BLaER1 treated with 17β-estradiol and CSF1 and Interleukin-3, amounts not matched to agents 10 nM and 100 nM (cell line): ENCODE measurements at regions not wholly inside any gene's neighbourhood (a gene's known extent, or its start where the extent isn't known, plus 50 kb on each side); places are given as distances from the start of the nearest gene placed in this dataset.

Experiments used
- H3K27ac ChIP-seq, 11 experiments: shearing (Covaris generic); formaldehyde crosslinking; 2 replicates each; pipeline ENCODE4 v1.8.1; 2022
- H3K27me3 ChIP-seq, 11 experiments: shearing (Covaris generic); formaldehyde crosslinking; 2 replicates each; pipeline ENCODE4 v1.8.1; 2022
- H3K36me3 ChIP-seq, 11 experiments: shearing (Covaris generic); formaldehyde crosslinking; 2 replicates each; pipeline ENCODE4 v1.8.1; 2022
- H3K4me1 ChIP-seq, 10 experiments: shearing (Covaris generic); formaldehyde crosslinking; 2 replicates each; pipeline ENCODE4 v1.8.1; 2022
- H3K4me2 ChIP-seq, 11 experiments: shearing (Covaris generic); formaldehyde crosslinking; 2 replicates each; pipeline ENCODE4 v1.8.1; 2022
- H3K4me3 ChIP-seq, 10 experiments: shearing (Covaris generic); formaldehyde crosslinking; 2 replicates each; pipeline ENCODE4 v1.8.1; 2022
- H3K9ac ChIP-seq, 11 experiments: shearing (Covaris generic); formaldehyde crosslinking; 2 replicates each; pipeline ENCODE4 v1.8.1; 2022
- H3K9me3 ChIP-seq, 11 experiments: shearing (Covaris generic); formaldehyde crosslinking; replicated peaks in 1 of 11; 2 replicates each; pipeline ENCODE4 v1.8.1; 2022
- H4K20me1 ChIP-seq, 11 experiments: shearing (Covaris generic); formaldehyde crosslinking; 2 replicates each; pipeline ENCODE4 v1.8.1; 2022
- Cebpa-rat ChIP-seq, 11 experiments: shearing (Covaris generic); IDR thresholded peaks; 2 replicates each; pipeline ENCODE4 v1.8.1; 2022

DNA sequence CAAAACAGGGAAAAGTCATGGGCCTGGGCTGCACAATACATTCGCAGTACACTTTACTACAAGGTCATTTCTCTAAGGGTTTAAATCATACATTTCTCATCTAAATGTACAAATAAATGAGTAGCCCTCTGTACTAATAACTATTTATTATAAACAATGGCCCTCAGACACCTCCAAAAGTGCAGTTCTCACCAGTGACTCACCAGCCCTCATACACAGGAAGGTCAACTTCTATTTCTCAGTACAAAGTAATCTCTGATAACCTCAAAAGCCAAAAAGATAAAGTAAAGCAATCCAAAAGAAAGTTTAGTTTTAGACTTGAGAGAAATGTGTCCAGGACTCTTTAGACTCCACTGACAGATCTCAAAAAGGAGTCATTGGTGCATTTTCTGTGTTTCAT is 1258.1 kb upstream of the CDH6 start:
- no peak for TF ChIP-seq Cebpa-rat (IDR thresholded peaks at IDR 0.05)
- Histone ChIP-seq H3K27ac (no peak overlapping the region), H3K36me3 (no peaks in the 10 kb centered on the region), H3K4me3 (no peak overlapping the region), H4K20me1 (no peaks in the 10 kb centered on the region), H3K9ac (no peak overlapping the region), H3K4me2 (no peak overlapping the region), H3K4me1 (no peaks in the 10 kb centered on the region), H3K9me3 (no peaks in the 10 kb centered on the region), H3K27me3 (no peaks in the 10 kb centered on the region)

DNA sequence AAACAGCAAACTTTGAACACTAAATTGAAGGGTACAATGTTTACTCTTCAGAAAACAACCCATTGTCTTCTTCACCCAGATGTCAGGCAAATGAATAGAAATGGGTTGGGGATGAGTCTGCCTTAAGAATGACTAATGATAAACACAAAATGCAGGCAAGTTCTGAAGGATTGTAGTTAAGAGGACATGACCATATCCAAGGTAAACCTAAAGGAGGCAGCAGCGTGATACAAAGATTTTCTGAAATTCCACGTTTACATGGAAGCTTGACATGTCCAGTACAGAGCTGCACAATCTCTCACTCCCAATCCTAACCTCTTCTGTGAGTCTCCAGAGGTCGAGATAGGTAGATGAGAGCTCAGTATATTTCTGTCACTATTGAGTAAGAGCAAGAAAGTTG is 1263.2 kb upstream of the CDH6 start:
- Histone ChIP-seq H3K36me3 (no peaks in the 10 kb centered on the region), H3K4me3 (no peak overlapping the region), H3K27ac (no peak overlapping the region), H3K9me3 (0 out of 22 replicates have a peak, but pooled peaks cover 0 to 5% (median 0%) of the 10 kb centered on the region in 11 experiments), H4K20me1 (no peaks in the 10 kb centered on the region), H3K9ac (no peak overlapping the region), H3K4me1 (no peaks in the 10 kb centered on the region), H3K27me3 (no peaks in the 10 kb centered on the region), H3K4me2 (no peak overlapping the region)
- no peak for TF ChIP-seq Cebpa-rat (IDR thresholded peaks at IDR 0.05)

DNA sequence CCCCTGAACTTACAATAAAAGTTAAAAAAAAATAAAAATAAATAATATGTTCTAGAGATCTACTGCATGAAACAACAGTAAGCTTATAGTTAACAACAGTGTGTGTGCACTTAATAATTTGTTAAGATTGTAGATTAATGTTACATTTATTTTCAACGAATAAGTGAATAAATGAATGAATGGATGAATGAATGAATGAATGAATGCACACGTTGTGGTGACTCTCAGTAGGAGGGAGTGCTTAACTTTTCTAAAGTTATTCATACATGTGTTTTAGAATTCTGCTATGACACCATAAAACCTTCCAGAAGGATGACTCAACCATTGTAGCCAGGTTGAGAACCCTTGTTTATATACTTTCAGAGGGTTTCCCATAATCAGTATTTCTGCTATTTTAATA is 1269.4 kb upstream of the CDH6 start:
- Histone ChIP-seq H3K27ac (no peak overlapping the region), H3K4me3 (no peak overlapping the region), H3K27me3 (no peaks in the 10 kb centered on the region), H3K4me1 (no peaks in the 10 kb centered on the region), H3K36me3 (no peaks in the 10 kb centered on the region), H3K4me2 (no peak overlapping the region), H3K9ac (no peak overlapping the region), H4K20me1 (no peaks in the 10 kb centered on the region), H3K9me3 (no peaks in the 10 kb centered on the region)
- no peak for TF ChIP-seq Cebpa-rat (IDR thresholded peaks at IDR 0.05)

DNA sequence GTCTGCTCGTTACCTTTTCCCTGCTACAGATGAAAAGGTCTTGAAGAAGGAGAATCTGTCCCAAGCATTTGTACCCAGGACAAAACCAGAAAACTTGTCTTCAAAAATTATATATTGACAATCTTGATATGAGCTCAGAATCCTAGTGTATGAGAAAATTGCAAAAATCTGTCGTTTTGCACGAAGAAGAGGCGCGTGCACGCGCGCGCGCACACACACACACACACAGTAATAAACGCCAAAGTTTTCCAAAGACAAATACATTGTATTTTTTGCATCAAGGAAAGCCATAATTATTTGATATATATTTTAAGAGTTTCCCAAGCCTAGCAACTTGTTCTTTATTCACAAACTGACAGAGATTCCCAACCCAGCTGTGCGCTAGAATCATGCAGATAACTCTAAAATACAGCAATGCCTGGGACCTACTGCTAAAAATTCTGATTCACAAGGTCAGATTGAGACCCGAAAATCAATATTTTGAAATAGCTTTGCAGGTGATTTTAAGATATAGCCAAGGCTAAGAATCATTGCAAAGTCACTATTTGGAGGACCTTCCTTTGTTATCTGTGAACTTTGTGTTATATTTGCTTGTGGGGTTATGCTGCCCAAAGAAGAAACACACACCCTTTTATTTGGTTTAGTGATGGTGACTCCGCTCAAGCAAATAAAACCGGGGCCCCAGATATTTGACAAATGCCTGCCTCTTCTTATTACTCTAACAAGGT is 1287.7 kb upstream of the CDH6 start:
- no peak overlapping the region for H3K27ac ChIP-seq
- no peak overlapping the region for H3K4me2 ChIP-seq
- H3K9me3 ChIP-seq = no peaks in the 10 kb centered on the region
- H3K9ac ChIP-seq = no peak overlapping the region
- peaks cover 0 to 8% (median 6%) of the 10 kb centered on the region in 10 experiments; a peak in 9 of 20 replicates for H3K4me1 ChIP-seq
- TF ChIP-seq Cebpa-rat (IDR thresholded peaks at IDR 0.05) = no peak
- H3K4me3 ChIP-seq = no peak overlapping the region
- H3K27me3 ChIP-seq = no peaks in the 10 kb centered on the region
- no peaks in the 10 kb centered on the region for H4K20me1 ChIP-seq
- no peaks in the 10 kb centered on the region for H3K36me3 ChIP-seq

GRCh38 chr5:29902859-29903258 is 1290.6 kb upstream of the CDH6 start:
- no peaks in the 10 kb centered on the region for H4K20me1 ChIP-seq
- H3K9me3 ChIP-seq = no peaks in the 10 kb centered on the region
- H3K27me3 ChIP-seq = no peaks in the 10 kb centered on the region
- peak overlapping the region in 1 of 11 experiments; percentile 30; a peak in 1 of 22 replicates for H3K27ac ChIP-seq
- TF ChIP-seq Cebpa-rat (IDR thresholded peaks at IDR 0.05) = no peak
- H3K4me3 ChIP-seq = no peak overlapping the region
- peak overlapping the region in 7 of 11 experiments; percentile 11 to 47 (median 32); a peak in 12 of 22 replicates for H3K4me2 ChIP-seq
- no peaks in the 10 kb centered on the region for H3K36me3 ChIP-seq
- peaks cover 0 to 8% (median 6%) of the 10 kb centered on the region in 10 experiments; a peak in 9 of 20 replicates for H3K4me1 ChIP-seq
- H3K9ac ChIP-seq = no peak overlapping the region

- no peak overlapping the region for H3K4me2 ChIP-seq
- H3K27ac ChIP-seq = no peak overlapping the region
- no peaks in the 10 kb centered on the region for H4K20me1 ChIP-seq
- no peak for TF ChIP-seq Cebpa-rat (IDR thresholded peaks at IDR 0.05)
- H3K4me1 ChIP-seq = peaks cover 0 to 8% (median 6%) of the 10 kb centered on the region in 10 experiments; a peak in 9 of 20 replicates
- H3K4me3 ChIP-seq = no peak overlapping the region
- H3K36me3 ChIP-seq = no peaks in the 10 kb centered on the region
- no peaks in the 10 kb centered on the region for H3K9me3 ChIP-seq
- no peaks in the 10 kb centered on the region for H3K27me3 ChIP-seq
- no peak overlapping the region for H3K9ac ChIP-seq
These were observed 1293.9 kb upstream of the CDH6 start for GRCh38 chr5:29899583-29899982.

GRCh38 chr5:29897916-29898315 is 1295.6 kb upstream of the CDH6 start:
- H3K4me3 ChIP-seq = no peak overlapping the region
- H3K36me3 ChIP-seq = no peaks in the 10 kb centered on the region
- H4K20me1 ChIP-seq = no peaks in the 10 kb centered on the region
- no peak for TF ChIP-seq Cebpa-rat (IDR thresholded peaks at IDR 0.05)
- no peak overlapping the region for H3K9ac ChIP-seq
- H3K4me1 ChIP-seq = peaks cover 0 to 2% (median under 1%) of the 10 kb centered on the region in 10 experiments; a peak in 7 of 20 replicates
- H3K9me3 ChIP-seq = no peaks in the 10 kb centered on the region
- no peaks in the 10 kb centered on the region for H3K27me3 ChIP-seq
- H3K4me2 ChIP-seq = no peak overlapping the region
- no peak overlapping the region for H3K27ac ChIP-seq

DNA sequence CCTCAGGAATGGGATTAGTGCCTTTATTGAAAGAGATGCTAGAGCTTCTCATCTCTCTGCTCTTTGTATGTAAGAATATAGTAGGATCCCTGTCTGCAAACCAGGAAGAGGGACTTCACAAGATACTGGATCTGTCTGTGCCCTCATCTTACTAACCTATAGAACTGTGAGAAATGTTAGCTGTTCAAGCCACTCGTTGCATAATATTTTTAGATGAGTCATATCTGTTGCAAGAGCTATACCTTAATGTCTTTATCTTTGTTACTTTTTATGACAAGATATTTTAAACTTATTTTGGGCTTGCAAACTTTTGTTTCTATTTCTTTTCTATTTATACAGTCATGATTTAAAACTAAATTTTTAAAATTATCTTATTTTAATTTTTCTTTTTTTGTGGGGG is 1296.8 kb upstream of the CDH6 start:
- no peak for TF ChIP-seq Cebpa-rat (IDR thresholded peaks at IDR 0.05)
- no peak overlapping the region for H3K4me3 ChIP-seq
- H3K36me3 ChIP-seq = no peaks in the 10 kb centered on the region
- no peaks in the 10 kb centered on the region for H3K27me3 ChIP-seq
- no peaks in the 10 kb centered on the region for H4K20me1 ChIP-seq
- H3K9ac ChIP-seq = no peak overlapping the region
- H3K27ac ChIP-seq = no peak overlapping the region
- H3K4me1 ChIP-seq = no peaks in the 10 kb centered on the region
- no peaks in the 10 kb centered on the region for H3K9me3 ChIP-seq
- H3K4me2 ChIP-seq = no peak overlapping the region

DNA sequence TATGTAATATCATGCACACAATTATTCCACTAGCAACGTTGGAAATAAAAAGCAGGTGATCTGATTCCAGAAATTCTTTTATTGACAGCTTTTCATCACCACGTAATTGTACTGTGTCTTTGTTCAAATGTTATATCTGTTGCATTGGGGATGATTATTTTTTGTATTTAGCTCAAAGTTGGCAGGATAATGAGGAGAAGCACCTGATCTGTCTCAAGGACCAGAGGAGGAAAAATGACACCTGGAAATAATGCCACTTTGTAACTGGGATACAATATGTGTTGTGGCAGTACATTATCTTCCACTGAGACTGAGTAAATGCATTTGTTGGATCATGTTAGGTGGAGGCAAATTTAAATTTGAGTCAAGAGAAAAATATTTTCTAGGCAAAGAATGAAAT is 1298.8 kb upstream of the CDH6 start:
- no peaks in the 10 kb centered on the region for H3K27me3 ChIP-seq
- no peak overlapping the region for H3K27ac ChIP-seq
- no peak overlapping the region for H3K4me2 ChIP-seq
- no peaks in the 10 kb centered on the region for H3K36me3 ChIP-seq
- no peak for TF ChIP-seq Cebpa-rat (IDR thresholded peaks at IDR 0.05)
- H3K9me3 ChIP-seq = no peaks in the 10 kb centered on the region
- no peak overlapping the region for H3K4me3 ChIP-seq
- no peaks in the 10 kb centered on the region for H4K20me1 ChIP-seq
- H3K4me1 ChIP-seq = no peaks in the 10 kb centered on the region
- no peak overlapping the region for H3K9ac ChIP-seq

DNA sequence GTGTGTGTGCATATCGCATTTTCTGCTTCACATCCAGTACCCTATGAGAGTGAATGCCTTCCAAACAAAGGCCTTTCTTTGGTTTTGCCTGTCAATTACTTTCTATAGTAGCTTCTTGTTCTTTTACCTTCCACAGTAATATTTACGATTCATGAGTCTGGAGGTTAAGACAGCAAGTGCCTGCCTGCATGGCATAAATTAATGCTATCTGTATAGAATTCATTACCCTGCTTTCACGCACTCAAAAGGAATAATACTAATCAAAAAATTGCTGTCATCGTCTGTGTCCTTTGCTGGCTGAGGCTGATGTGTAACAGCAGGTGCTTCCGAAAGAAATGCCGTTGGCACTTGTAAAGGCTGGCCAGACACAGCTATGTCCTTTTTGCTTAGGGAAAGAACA is 1304.4 kb upstream of the CDH6 start:
- no peaks in the 10 kb centered on the region for H3K27me3 ChIP-seq
- H3K4me2 ChIP-seq = no peak overlapping the region
- H3K9ac ChIP-seq = no peak overlapping the region
- H3K36me3 ChIP-seq = no peaks in the 10 kb centered on the region
- H4K20me1 ChIP-seq = no peaks in the 10 kb centered on the region
- H3K9me3 ChIP-seq = no peaks in the 10 kb centered on the region
- H3K4me3 ChIP-seq = no peak overlapping the region
- no peak overlapping the region for H3K27ac ChIP-seq
- no peak for TF ChIP-seq Cebpa-rat (IDR thresholded peaks at IDR 0.05)
- no peaks in the 10 kb centered on the region for H3K4me1 ChIP-seq
